ENCODE measurements at regions not wholly inside any gene's neighbourhood (a gene's known extent, or its start where the extent isn't known, plus 50 kb on each side); places are given as distances from the start of the nearest gene placed in this dataset.

DNA sequence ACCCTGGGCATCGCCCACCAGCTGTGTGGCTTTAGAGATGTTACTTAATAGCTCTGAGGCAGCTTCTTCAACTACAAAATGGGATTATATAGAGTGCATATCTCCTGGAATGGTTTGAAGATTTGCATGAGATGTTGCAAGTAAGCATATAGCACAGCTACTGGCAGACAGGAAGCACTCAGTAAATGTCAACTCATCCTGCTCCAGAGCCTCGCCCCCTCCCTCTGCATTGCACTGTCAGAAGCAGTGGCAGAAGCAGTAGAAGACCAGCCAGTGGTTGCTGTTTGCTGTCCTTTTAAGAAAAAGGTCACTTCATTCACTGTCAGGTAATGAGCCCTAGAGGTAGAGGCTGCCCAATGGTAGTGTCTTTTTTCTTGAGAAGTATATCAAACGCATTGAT is 180.0 kb upstream of the GHITM start:
- no peak overlapping the region for H3K9ac ChIP-seq (ENCODE audit: low read length)
- H4K20me1 ChIP-seq (ENCODE audit: insufficient read depth, low read depth, low read length), result no peaks in the 10 kb centered on the region
- no peak overlapping the region for H3K4me3 ChIP-seq (ENCODE audit: low read length)
- no peak for DNase-seq
- no peaks in the 10 kb centered on the region for H3K9me3 ChIP-seq (ENCODE audit: low read length)
- no peak overlapping the region for H3K4me2 ChIP-seq (ENCODE audit: low read depth, low read length, poor library complexity, severe bottlenecking)
- H3K79me2 ChIP-seq (ENCODE audit: low read length), result no peaks in the 10 kb centered on the region
- H2AFZ ChIP-seq (ENCODE audit: low read length), result no peak overlapping the region
- H3K36me3 ChIP-seq (ENCODE audit: insufficient read depth, low read length), result no peaks in the 10 kb centered on the region
- H3K27me3 ChIP-seq (ENCODE audit: low read length), result no peaks in the 10 kb centered on the region
- H3K9me2 ChIP-seq (replicated peaks; ENCODE audit: insufficient read depth, low read length), result no peaks in the 10 kb centered on the region
- no peak overlapping the region for H3K27ac ChIP-seq (ENCODE audit: low read length)
- no peaks in the 10 kb centered on the region for H3K4me1 ChIP-seq (ENCODE audit: low read length)

DNA sequence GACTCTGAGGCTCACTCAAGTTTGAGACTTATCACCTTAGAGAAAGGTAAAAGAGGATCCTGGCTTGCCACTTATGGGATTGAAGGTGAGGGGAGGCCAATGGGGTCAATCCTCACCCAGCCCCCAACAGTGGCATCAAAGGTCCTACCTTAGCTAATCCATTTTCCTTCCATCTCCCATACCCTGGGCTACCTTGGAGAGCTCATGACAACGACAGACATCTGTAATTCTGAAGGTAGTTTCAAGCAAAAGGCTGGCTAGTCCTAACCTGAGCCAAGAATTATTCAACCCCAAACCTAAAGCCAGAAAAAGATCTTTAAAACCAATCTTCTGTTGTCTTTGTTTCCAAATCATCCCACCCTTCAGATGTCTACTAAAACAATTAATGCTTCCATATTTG is 179.2 kb upstream of the GHITM start:
- DNase-seq, result no peak
- Histone ChIP-seq H4K20me1 (ENCODE audit: insufficient read depth, low read depth, low read length) (no peaks in the 10 kb centered on the region), H3K4me3 (ENCODE audit: low read length) (no peak overlapping the region), H3K36me3 (ENCODE audit: insufficient read depth, low read length) (no peaks in the 10 kb centered on the region), H3K9ac (ENCODE audit: low read length) (no peak overlapping the region), H3K27me3 (ENCODE audit: low read length) (no peaks in the 10 kb centered on the region), H3K27ac (ENCODE audit: low read length) (no peak overlapping the region), H2AFZ (ENCODE audit: low read length) (no peak overlapping the region), H3K9me3 (ENCODE audit: low read length) (no peaks in the 10 kb centered on the region), H3K9me2 (replicated peaks; ENCODE audit: insufficient read depth, low read length) (no peaks in the 10 kb centered on the region), H3K4me2 (ENCODE audit: low read depth, low read length, poor library complexity, severe bottlenecking) (no peak overlapping the region), H3K4me1 (ENCODE audit: low read length) (no peaks in the 10 kb centered on the region), H3K79me2 (ENCODE audit: low read length) (no peaks in the 10 kb centered on the region)

DNA sequence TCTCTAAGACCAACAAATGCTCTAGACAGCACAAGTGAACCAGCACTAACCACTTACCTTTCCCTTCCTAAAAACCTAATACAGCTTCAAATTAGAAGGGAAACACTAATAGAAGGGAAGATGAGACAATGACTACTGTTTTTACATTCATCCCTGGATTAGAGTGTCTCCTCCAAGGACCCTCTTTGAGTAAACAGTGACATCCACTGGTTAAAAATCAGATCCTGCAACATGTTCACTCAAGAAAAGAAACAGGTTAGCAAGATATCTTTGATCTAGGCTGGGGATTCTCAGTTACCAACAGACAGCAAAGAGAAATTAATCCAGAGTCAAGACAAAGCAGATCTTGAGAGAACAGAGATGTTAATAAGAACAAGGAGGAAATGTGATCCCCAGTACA is 177.7 kb upstream of the GHITM start:
- no peaks in the 10 kb centered on the region for H3K4me1 ChIP-seq (ENCODE audit: low read length)
- no peak overlapping the region for H3K4me3 ChIP-seq (ENCODE audit: low read length)
- no peak for DNase-seq
- no peaks in the 10 kb centered on the region for H3K27me3 ChIP-seq (ENCODE audit: low read length)
- H4K20me1 ChIP-seq (ENCODE audit: insufficient read depth, low read depth, low read length), result no peaks in the 10 kb centered on the region
- H3K9ac ChIP-seq (ENCODE audit: low read length), result no peak overlapping the region
- H3K9me2 ChIP-seq (replicated peaks; ENCODE audit: insufficient read depth, low read length), result no peaks in the 10 kb centered on the region
- H3K4me2 ChIP-seq (ENCODE audit: low read depth, low read length, poor library complexity, severe bottlenecking), result no peak overlapping the region
- no peaks in the 10 kb centered on the region for H3K79me2 ChIP-seq (ENCODE audit: low read length)
- H2AFZ ChIP-seq (ENCODE audit: low read length), result no peak overlapping the region
- H3K9me3 ChIP-seq (ENCODE audit: low read length), result no peaks in the 10 kb centered on the region
- H3K36me3 ChIP-seq (ENCODE audit: insufficient read depth, low read length), result no peaks in the 10 kb centered on the region
- H3K27ac ChIP-seq (ENCODE audit: low read length), result no peak overlapping the region

DNA sequence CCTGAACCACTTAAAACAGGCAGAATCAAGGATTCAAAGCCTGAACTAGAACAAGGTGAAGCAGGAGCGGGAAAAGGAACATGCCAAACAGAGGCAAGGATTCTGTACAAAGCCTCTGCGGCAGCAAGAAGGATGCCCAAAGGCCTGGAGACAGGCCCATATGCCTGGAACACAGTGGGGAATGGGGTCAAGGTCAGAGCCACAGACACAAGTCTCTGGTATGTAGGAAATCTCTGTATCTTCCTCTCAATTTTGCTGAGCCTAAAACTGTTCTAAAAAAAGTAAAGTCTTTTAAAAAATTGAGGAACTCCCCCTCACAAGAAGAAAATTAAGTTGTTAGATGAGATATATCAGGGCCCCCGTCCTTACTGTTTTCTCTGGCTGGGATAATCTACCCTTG is 175.9 kb upstream of the GHITM start:
- no peaks in the 10 kb centered on the region for H3K4me1 ChIP-seq (ENCODE audit: low read length)
- H3K36me3 ChIP-seq (ENCODE audit: insufficient read depth, low read length), result no peaks in the 10 kb centered on the region
- no peak overlapping the region for H3K9ac ChIP-seq (ENCODE audit: low read length)
- no peaks in the 10 kb centered on the region for H3K9me3 ChIP-seq (ENCODE audit: low read length)
- no peaks in the 10 kb centered on the region for H3K27me3 ChIP-seq (ENCODE audit: low read length)
- no peak for DNase-seq
- no peaks in the 10 kb centered on the region for H3K79me2 ChIP-seq (ENCODE audit: low read length)
- no peaks in the 10 kb centered on the region for H4K20me1 ChIP-seq (ENCODE audit: insufficient read depth, low read depth, low read length)
- H3K4me2 ChIP-seq (ENCODE audit: low read depth, low read length, poor library complexity, severe bottlenecking), result no peak overlapping the region
- H3K27ac ChIP-seq (ENCODE audit: low read length), result no peak overlapping the region
- H3K4me3 ChIP-seq (ENCODE audit: low read length), result no peak overlapping the region
- H3K9me2 ChIP-seq (replicated peaks; ENCODE audit: insufficient read depth, low read length), result no peaks in the 10 kb centered on the region
- H2AFZ ChIP-seq (ENCODE audit: low read length), result no peak overlapping the region

DNA sequence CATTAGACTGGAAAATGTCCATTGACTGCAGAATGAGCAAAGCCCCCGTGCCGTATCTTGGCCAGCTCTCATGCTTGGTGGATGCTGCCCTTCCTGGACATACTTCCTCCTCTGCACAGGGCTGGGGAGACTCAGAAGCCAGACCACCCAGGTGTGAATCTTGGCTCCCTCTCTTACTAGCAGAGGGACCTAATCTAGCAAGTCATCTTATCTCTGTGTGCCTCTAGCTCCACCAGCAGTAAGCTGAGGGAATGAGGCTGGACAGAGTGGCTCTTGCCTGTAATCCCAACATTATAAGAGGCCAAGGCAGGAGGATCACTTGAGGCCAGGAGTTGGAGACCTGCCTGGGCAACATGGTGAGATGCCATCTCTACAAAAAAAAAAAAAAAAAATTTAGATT is 173.8 kb upstream of the GHITM start:
- H3K4me3 ChIP-seq (ENCODE audit: low read length), result no peak overlapping the region
- no peaks in the 10 kb centered on the region for H3K4me1 ChIP-seq (ENCODE audit: low read length)
- no peak overlapping the region for H2AFZ ChIP-seq (ENCODE audit: low read length)
- H4K20me1 ChIP-seq (ENCODE audit: insufficient read depth, low read depth, low read length), result no peaks in the 10 kb centered on the region
- no peak overlapping the region for H3K27ac ChIP-seq (ENCODE audit: low read length)
- H3K9me3 ChIP-seq (ENCODE audit: low read length), result no peaks in the 10 kb centered on the region
- no peaks in the 10 kb centered on the region for H3K9me2 ChIP-seq (replicated peaks; ENCODE audit: insufficient read depth, low read length)
- H3K4me2 ChIP-seq (ENCODE audit: low read depth, low read length, poor library complexity, severe bottlenecking), result no peak overlapping the region
- no peak overlapping the region for H3K9ac ChIP-seq (ENCODE audit: low read length)
- no peaks in the 10 kb centered on the region for H3K36me3 ChIP-seq (ENCODE audit: insufficient read depth, low read length)
- no peaks in the 10 kb centered on the region for H3K79me2 ChIP-seq (ENCODE audit: low read length)
- no peak for DNase-seq
- no peaks in the 10 kb centered on the region for H3K27me3 ChIP-seq (ENCODE audit: low read length)

DNA sequence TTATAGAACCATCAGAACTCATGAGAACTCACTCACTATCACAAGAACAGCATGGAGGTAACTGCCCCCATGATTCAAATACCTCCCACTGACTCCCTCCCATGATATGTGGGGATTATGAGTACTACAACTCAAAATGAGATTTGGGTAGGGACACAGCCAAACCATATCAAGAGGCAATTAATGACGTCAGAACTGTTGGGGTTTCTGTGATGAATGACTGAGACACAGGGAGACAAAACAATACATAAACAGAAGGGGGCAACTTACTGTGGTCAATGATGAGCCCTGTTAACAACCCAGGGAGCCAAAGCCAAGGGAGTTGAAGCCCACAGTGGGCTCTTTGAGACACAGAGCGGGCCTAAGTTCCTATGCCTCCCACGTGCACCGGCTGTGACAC is 171.3 kb upstream of the GHITM start:
- Histone ChIP-seq H4K20me1 (ENCODE audit: insufficient read depth, low read depth, low read length) (no peaks in the 10 kb centered on the region), H3K9me2 (replicated peaks; ENCODE audit: insufficient read depth, low read length) (no peaks in the 10 kb centered on the region), H3K36me3 (ENCODE audit: insufficient read depth, low read length) (no peaks in the 10 kb centered on the region), H3K9ac (ENCODE audit: low read length) (no peak overlapping the region), H3K9me3 (ENCODE audit: low read length) (no peaks in the 10 kb centered on the region), H3K4me1 (ENCODE audit: low read length) (no peaks in the 10 kb centered on the region), H3K27ac (ENCODE audit: low read length) (no peak overlapping the region), H3K27me3 (ENCODE audit: low read length) (no peaks in the 10 kb centered on the region), H2AFZ (ENCODE audit: low read length) (no peak overlapping the region), H3K79me2 (ENCODE audit: low read length) (no peaks in the 10 kb centered on the region), H3K4me2 (ENCODE audit: low read depth, low read length, poor library complexity, severe bottlenecking) (no peak overlapping the region), H3K4me3 (ENCODE audit: low read length) (no peak overlapping the region)
- no peak for DNase-seq

DNA sequence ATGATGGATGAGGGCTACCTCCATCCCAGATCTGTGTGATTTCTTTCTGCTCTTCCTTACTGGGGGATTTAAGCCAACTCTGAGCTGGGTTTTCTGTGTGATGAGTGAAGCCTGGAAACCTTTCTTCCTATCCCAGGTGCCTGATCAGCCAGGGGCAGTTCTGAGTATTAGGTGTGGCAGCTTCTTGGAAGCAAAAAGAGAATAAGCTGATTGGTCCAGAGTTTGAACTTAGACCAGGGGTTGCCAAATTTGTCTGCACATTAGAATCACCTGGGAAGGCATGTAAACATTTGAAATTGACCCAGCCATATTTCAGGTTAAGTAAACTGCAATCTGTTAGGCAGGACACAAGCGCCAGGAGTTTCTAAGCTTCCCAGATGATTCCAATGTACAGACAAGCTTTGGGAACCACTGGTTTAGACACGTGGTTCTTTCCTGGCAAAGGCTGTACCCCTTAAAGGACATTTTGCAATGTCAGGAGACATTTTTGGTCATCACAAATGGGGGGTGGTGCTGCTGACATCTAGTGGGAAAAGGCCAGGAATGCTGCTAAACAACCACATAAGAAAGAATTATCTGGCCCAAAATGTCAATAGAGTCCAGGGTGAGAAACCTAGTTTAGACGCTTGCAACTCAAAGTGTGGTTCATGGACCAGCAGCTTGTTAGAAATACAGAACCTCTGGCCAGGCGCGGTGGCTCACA is 160.5 kb upstream of the GHITM start:
- Histone ChIP-seq H3K79me2 (ENCODE audit: low read length) (no peaks in the 10 kb centered on the region), H3K4me3 (ENCODE audit: low read length) (no peak overlapping the region), H4K20me1 (ENCODE audit: insufficient read depth, low read depth, low read length) (no peaks in the 10 kb centered on the region), H3K4me2 (ENCODE audit: low read depth, low read length, poor library complexity, severe bottlenecking) (no peak overlapping the region), H3K36me3 (ENCODE audit: insufficient read depth, low read length) (no peaks in the 10 kb centered on the region), H3K4me1 (ENCODE audit: low read length) (no peaks in the 10 kb centered on the region), H3K27me3 (ENCODE audit: low read length) (no peaks in the 10 kb centered on the region), H2AFZ (ENCODE audit: low read length) (no peak overlapping the region), H3K9me3 (ENCODE audit: low read length) (no peaks in the 10 kb centered on the region), H3K9ac (ENCODE audit: low read length) (no peak overlapping the region), H3K27ac (ENCODE audit: low read length) (no peak overlapping the region), H3K9me2 (replicated peaks; ENCODE audit: insufficient read depth, low read length) (no peaks in the 10 kb centered on the region)
- no peak for DNase-seq

DNA sequence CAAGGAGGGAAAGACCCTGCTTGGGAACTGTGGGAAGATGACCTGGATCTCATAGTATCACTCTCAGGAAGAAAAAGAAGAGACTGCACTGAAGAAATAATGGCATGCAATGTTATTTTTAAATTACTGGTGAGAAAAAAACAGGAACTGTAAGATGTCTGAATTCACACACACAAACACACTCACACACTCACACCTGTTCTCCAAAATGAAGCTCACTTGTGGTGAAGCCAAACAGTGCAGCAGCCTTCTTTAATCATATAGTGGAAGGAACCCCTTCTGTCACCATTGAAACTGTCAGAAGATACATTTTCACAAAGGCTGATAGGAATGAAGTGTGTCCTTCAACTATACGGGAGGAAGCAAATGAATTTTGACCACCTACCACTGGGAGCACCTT is 156.5 kb upstream of the GHITM start:
- Histone ChIP-seq H4K20me1 (ENCODE audit: insufficient read depth, low read depth, low read length) (no peaks in the 10 kb centered on the region), H3K27ac (ENCODE audit: low read length) (no peak overlapping the region), H3K4me1 (ENCODE audit: low read length) (no peaks in the 10 kb centered on the region), H3K79me2 (ENCODE audit: low read length) (no peaks in the 10 kb centered on the region), H3K9me3 (ENCODE audit: low read length) (no peaks in the 10 kb centered on the region), H3K27me3 (ENCODE audit: low read length) (no peaks in the 10 kb centered on the region), H3K4me2 (ENCODE audit: low read depth, low read length, poor library complexity, severe bottlenecking) (no peak overlapping the region), H3K4me3 (ENCODE audit: low read length) (no peak overlapping the region), H2AFZ (ENCODE audit: low read length) (no peak overlapping the region), H3K9ac (ENCODE audit: low read length) (no peak overlapping the region), H3K9me2 (replicated peaks; ENCODE audit: insufficient read depth, low read length) (no peaks in the 10 kb centered on the region), H3K36me3 (ENCODE audit: insufficient read depth, low read length) (no peaks in the 10 kb centered on the region)
- no peak for DNase-seq
